ENCODE measurements at regions not wholly inside any gene's neighbourhood (a gene's known extent, or its start where the extent isn't known, plus 50 kb on each side); places are given as distances from the start of the nearest gene placed in this dataset.

GRCh38 chr13:111401755-111402154 lies 81.3 kb downstream of the TEX29 start:
- DNase-seq (no peak), ATAC-seq (ENCODE audit: insufficient read depth, low FRiP score) (no peak)
- Histone ChIP-seq H3K36me3 (ENCODE audit: control insufficient read depth in 4 of 4, insufficient read depth in 4 of 4, low read length in 4 of 4) (no peaks in the 10 kb centered on the region), H3K9me3 (ENCODE audit: control insufficient read depth in 4 of 4, insufficient read depth in 3 of 4, low read length in 3 of 4) (peaks cover 0 to 2% (median 0%) of the 10 kb centered on the region in 4 donors), H3K9ac (ENCODE audit: insufficient read depth in 1 of 2, low read length in 2 of 2) (no peak overlapping the region), H3K4me1 (ENCODE audit: control insufficient read depth in 5 of 5, insufficient read depth in 5 of 5, low read length in 5 of 5) (no peaks in the 10 kb centered on the region), H3K27ac (ENCODE audit: low read depth in 1 of 2, low read length in 1 of 2) (no peak overlapping the region), H3K4me3 (no peak overlapping the region), H3K27me3 (ENCODE audit: control insufficient read depth in 3 of 3, insufficient read depth in 3 of 3, low read length in 2 of 3) (peaks cover 0 to 3% (median 3%) of the 10 kb centered on the region in 3 donors)
- WGBS, 2 donors, result 88 to 93% methylated on average over 14 of the region's 14 CpGs
- no peak for TF ChIP-seq CTCF (IDR thresholded peaks at IDR 0.05; ENCODE audit: control extremely low read depth, extremely low read depth)

- DNase-seq, result no peak
- H3K27ac ChIP-seq (ENCODE audit: low read depth in 1 of 2, low read length in 1 of 2), result no peak overlapping the region
- 92 to 96% methylated on average over 15 of the region's 15 CpGs for WGBS, 2 donors
- H3K9me3 ChIP-seq (ENCODE audit: control insufficient read depth in 4 of 4, insufficient read depth in 3 of 4, low read length in 3 of 4), result peaks cover 0 to 2% (median 0%) of the 10 kb centered on the region in 4 donors
- no peaks in the 10 kb centered on the region for H3K36me3 ChIP-seq (ENCODE audit: control insufficient read depth in 4 of 4, insufficient read depth in 4 of 4, low read length in 4 of 4)
- no peak overlapping the region for H3K9ac ChIP-seq (ENCODE audit: insufficient read depth in 1 of 2, low read length in 2 of 2)
- ATAC-seq (ENCODE audit: insufficient read depth, low FRiP score), result no peak
- TF ChIP-seq CTCF (IDR thresholded peaks at IDR 0.05; ENCODE audit: control extremely low read depth, extremely low read depth), result no peak
- H3K4me3 ChIP-seq, result no peak overlapping the region
- peaks cover 0 to 3% (median 3%) of the 10 kb centered on the region in 3 donors for H3K27me3 ChIP-seq (ENCODE audit: control insufficient read depth in 3 of 3, insufficient read depth in 3 of 3, low read length in 2 of 3)
- H3K4me1 ChIP-seq (ENCODE audit: control insufficient read depth in 5 of 5, insufficient read depth in 5 of 5, low read length in 5 of 5), result no peaks in the 10 kb centered on the region
These were observed 82.0 kb downstream of the TEX29 start for GRCh38 chr13:111402441-111402840.

DNA sequence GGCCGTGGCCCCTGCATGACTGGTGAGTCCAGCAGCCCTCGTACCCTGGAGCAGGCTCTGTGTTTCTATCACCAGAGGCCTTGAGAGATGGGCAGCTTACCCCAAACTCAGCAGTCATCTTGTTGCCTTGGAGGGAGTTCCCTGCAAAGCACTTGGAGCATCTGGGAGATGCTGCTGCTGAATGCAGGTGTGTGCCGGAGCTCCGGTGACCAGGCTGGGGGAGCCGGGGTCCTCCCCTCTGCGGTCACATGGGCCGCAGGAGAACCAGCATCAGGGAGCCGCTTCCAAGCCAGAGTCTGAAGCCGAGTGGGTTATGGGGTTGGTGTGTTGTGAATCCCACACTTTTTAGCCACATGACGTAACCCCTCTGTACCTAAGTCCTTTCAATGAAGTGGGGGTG lies 82.8 kb downstream of the TEX29 start:
- Histone ChIP-seq H3K9ac (ENCODE audit: insufficient read depth in 1 of 2, low read length in 2 of 2) (no peak overlapping the region), H3K4me3 (no peak overlapping the region), H3K9me3 (ENCODE audit: control insufficient read depth in 4 of 4, insufficient read depth in 3 of 4, low read length in 3 of 4) (peaks cover 0 to 2% (median 0%) of the 10 kb centered on the region in 4 donors), H3K27ac (ENCODE audit: low read depth in 1 of 2, low read length in 1 of 2) (no peak overlapping the region), H3K27me3 (ENCODE audit: control insufficient read depth in 3 of 3, insufficient read depth in 3 of 3, low read length in 2 of 3) (peaks cover 0 to 3% (median 3%) of the 10 kb centered on the region in 3 donors), H3K36me3 (ENCODE audit: control insufficient read depth in 4 of 4, insufficient read depth in 4 of 4, low read length in 4 of 4) (no peaks in the 10 kb centered on the region), H3K4me1 (ENCODE audit: control insufficient read depth in 5 of 5, insufficient read depth in 5 of 5, low read length in 5 of 5) (no peaks in the 10 kb centered on the region)
- TF ChIP-seq CTCF (IDR thresholded peaks at IDR 0.05; ENCODE audit: control extremely low read depth, extremely low read depth), result no peak
- no peak for DNase-seq
- ATAC-seq (ENCODE audit: insufficient read depth, low FRiP score), result no peak
- 89 to 94% methylated on average over 10 of the region's 10 CpGs for WGBS, 2 donors

- no peaks in the 10 kb centered on the region for H3K4me1 ChIP-seq (ENCODE audit: control insufficient read depth in 5 of 5, insufficient read depth in 5 of 5, low read length in 5 of 5)
- DNase-seq (no peak), ATAC-seq (ENCODE audit: insufficient read depth, low FRiP score) (no peak)
- H3K36me3 ChIP-seq (ENCODE audit: control insufficient read depth in 4 of 4, insufficient read depth in 4 of 4, low read length in 4 of 4), result no peaks in the 10 kb centered on the region
- H3K4me3 ChIP-seq, result no peak overlapping the region
- H3K27me3 ChIP-seq (ENCODE audit: control insufficient read depth in 3 of 3, insufficient read depth in 3 of 3, low read length in 2 of 3), result peaks cover 2 to 11% (median 5%) of the 10 kb centered on the region in 3 donors
- WGBS, 2 donors, result 85 to 89% methylated on average over 12 of the region's 12 CpGs
- H3K9ac ChIP-seq (ENCODE audit: insufficient read depth in 1 of 2, low read length in 2 of 2), result no peak overlapping the region
- no peak overlapping the region for H3K27ac ChIP-seq (ENCODE audit: low read depth in 1 of 2, low read length in 1 of 2)
- TF ChIP-seq CTCF (IDR thresholded peaks at IDR 0.05; ENCODE audit: control extremely low read depth, extremely low read depth), result no peak
- H3K9me3 ChIP-seq (ENCODE audit: control insufficient read depth in 4 of 4, insufficient read depth in 3 of 4, low read length in 3 of 4), result peaks cover 0 to 2% (median 0%) of the 10 kb centered on the region in 4 donors
These were observed 84.3 kb downstream of the TEX29 start for GRCh38 chr13:111404746-111405145.
